CD4-positive, alpha-beta memory T cell (primary cell): ENCODE measurements at regions not wholly inside any gene's neighbourhood (a gene's known extent, or its start where the extent isn't known, plus 50 kb on each side); places are given as distances from the start of the nearest gene placed in this dataset.

Experiments used
- CTCF ChIA-PET: fragments of 350-600 bp; sonication (Branson Sonifier 250); formaldehyde crosslinking; loops from one replicate; lab custom pipeline; 2021; ENCODE audit warnings: inconsistent platforms; ENCODE audit not compliant: partially characterized antibody; lab: Charles Lee
- POLR2A ChIA-PET: fragments of 350-600 bp; sonication (Branson Sonifier 250); formaldehyde crosslinking; loops from one replicate; lab custom pipeline; 2021; ENCODE audit not compliant: partially characterized antibody; lab: Charles Lee
- DNase-seq, 5 donors: peaks; one replicate each; pipeline versions ENCODE4 v3.0.0 to v3.0.0-alpha.2; 2020 to 2022; ENCODE audit warnings: mixed read lengths in 1 of 5
- H3K27ac ChIP-seq: one replicate; pipeline ENCODE4 v1.7.0; 2013; ENCODE audit warnings: low read depth, low read length
- H3K27me3 ChIP-seq: 2 replicates; pipeline ENCODE4 v1.7.0; 2013; ENCODE audit warnings: mild to moderate bottlenecking, low read length, moderate library complexity; ENCODE audit not compliant: insufficient read depth
- H3K36me3 ChIP-seq: 2 replicates; pipeline ENCODE4 v1.7.0; 2013; ENCODE audit warnings: mild to moderate bottlenecking, low read length, moderate library complexity; ENCODE audit not compliant: insufficient read depth
- H3K4me1 ChIP-seq: 2 replicates; pipeline ENCODE4 v1.7.0; 2013; ENCODE audit warnings: mild to moderate bottlenecking, low read length, moderate library complexity; ENCODE audit not compliant: insufficient read depth
- H3K4me3 ChIP-seq, 2 donors: one replicate each; pipeline ENCODE4 v1.7.0; 2013; ENCODE audit warnings: low read length in 2 of 2, mild to moderate bottlenecking in 1 of 2
- H3K9me3 ChIP-seq, 2 donors: one replicate each; pipeline ENCODE4 v1.7.0; 2013; ENCODE audit warnings: low read length in 2 of 2, control low read depth in 1 of 2; ENCODE audit not compliant: control insufficient read depth in 1 of 2
- H3K27ac Mint-ChIP-seq, 7 donors: one replicate each; pipeline ENCODE4 v1.8.0; 2020 to 2021; ENCODE audit warnings: mixed read lengths in 7 of 7, mild to moderate bottlenecking in 6 of 7, inconsistent platforms in 3 of 7, moderate library complexity in 3 of 7
- H3K27me3 Mint-ChIP-seq, 2 donors: one replicate each; pipeline ENCODE4 v1.8.0; 2020 to 2021; ENCODE audit warnings: mixed read lengths in 2 of 2
- H3K36me3 Mint-ChIP-seq, 2 donors: one replicate each; pipeline ENCODE4 v1.8.0; 2020 to 2021; ENCODE audit warnings: mixed read lengths in 2 of 2, inconsistent platforms in 1 of 2, mild to moderate bottlenecking in 1 of 2
- H3K4me1 Mint-ChIP-seq, 4 donors: one replicate each; pipeline ENCODE4 v1.8.0; 2020 to 2021; ENCODE audit warnings: mixed read lengths in 4 of 4, mild to moderate bottlenecking in 1 of 4
- H3K4me3 Mint-ChIP-seq, 8 donors: one replicate each; pipeline ENCODE4 v1.8.0; 2020 to 2021; ENCODE audit warnings: mixed read lengths in 8 of 8, mild to moderate bottlenecking in 7 of 8, moderate library complexity in 6 of 8, inconsistent platforms in 3 of 8
- H3K9me3 Mint-ChIP-seq, 8 donors: one replicate each; pipeline ENCODE4 v1.8.0; 2020 to 2021; ENCODE audit warnings: mixed read lengths in 8 of 8, mild to moderate bottlenecking in 5 of 8, inconsistent platforms in 3 of 8, moderate library complexity in 1 of 8
- intact Hi-C: fragments of 100-400 bp; cut with micrococcal nuclease; formaldehyde crosslinking; loops from one replicate; pipeline ENCODE4 v1.15.1; 2023

DNA sequence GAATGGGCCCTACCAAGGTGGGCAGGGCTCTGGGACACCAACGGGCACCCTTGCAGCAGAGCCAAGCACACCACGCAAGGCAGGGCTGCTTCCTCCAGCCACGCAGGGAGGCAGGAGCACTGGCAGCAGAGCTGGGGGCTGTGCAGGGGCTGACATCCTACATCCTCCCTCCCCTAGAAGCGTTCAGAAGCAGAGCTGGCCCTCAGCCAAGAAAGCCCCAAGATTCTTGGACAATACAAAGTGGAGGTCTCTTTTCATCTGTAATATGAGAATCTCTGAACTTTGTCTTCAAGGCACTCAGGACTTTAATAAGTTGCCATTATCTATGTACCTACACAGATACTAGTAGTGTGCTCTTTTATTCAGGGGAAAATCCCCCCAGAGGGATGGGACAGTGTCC is 128.1 kb upstream of the AGAP1 start:
- no peaks in the 10 kb centered on the region for H3K4me1 ChIP-seq
- no peaks in the 10 kb centered on the region for H3K36me3 ChIP-seq
- Mint-ChIP-seq H3K27me3 (peaks cover 3 to 16% of the 10 kb centered on the region in 2 donors), H3K36me3 (no peaks in the 10 kb centered on the region), H3K4me3 (no peak overlapping the region), H3K9me3 (no peaks in the 10 kb centered on the region), H3K27ac (no peak overlapping the region), H3K4me1 (peaks cover 0 to 2% (median 0%) of the 10 kb centered on the region in 4 donors)
- H3K27ac ChIP-seq, result no peak overlapping the region
- intact Hi-C loops, result no loop called here
- no peaks in the 10 kb centered on the region for H3K9me3 ChIP-seq
- H3K27me3 ChIP-seq, result no peaks in the 10 kb centered on the region
- DNase-seq, result no peak
- ChIA-PET CTCF (no interaction called here), POLR2A (no interaction called here)
- no peak overlapping the region for H3K4me3 ChIP-seq

DNA sequence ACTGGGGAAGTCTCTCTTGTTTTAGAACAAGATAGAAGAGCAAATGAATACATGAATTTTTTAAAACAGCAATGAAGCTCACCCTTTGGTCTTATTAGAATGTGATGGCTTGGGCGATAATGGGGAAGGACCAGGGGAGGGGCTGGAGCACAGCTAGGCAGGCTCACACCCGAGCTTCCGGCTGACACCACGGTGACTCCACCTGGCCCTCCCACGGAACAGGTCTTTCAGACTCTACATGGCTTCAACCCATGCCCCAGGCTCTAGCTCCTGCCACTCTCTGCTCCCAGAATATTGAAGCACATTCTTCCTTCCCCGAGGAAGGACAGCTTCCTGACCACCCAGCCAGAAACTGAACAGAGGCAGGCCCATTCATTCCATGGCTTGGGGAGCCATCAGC is 127.5 kb upstream of the AGAP1 start:
- H3K36me3 Mint-ChIP-seq, result no peaks in the 10 kb centered on the region
- CTCF ChIA-PET, result no interaction called here
- POLR2A ChIA-PET, result no interaction called here
- H3K27me3 Mint-ChIP-seq, result peaks cover 3 to 16% of the 10 kb centered on the region in 2 donors
- H3K27ac Mint-ChIP-seq, result no peak overlapping the region
- Histone ChIP-seq H3K27me3 (no peaks in the 10 kb centered on the region), H3K9me3 (no peaks in the 10 kb centered on the region), H3K27ac (no peak overlapping the region), H3K36me3 (no peaks in the 10 kb centered on the region), H3K4me1 (no peaks in the 10 kb centered on the region), H3K4me3 (no peak overlapping the region)
- no peak for DNase-seq
- no peaks in the 10 kb centered on the region for H3K9me3 Mint-ChIP-seq
- no peak overlapping the region for H3K4me3 Mint-ChIP-seq
- intact Hi-C loops, result no loop called here
- peaks cover 0 to 2% (median 0%) of the 10 kb centered on the region in 4 donors for H3K4me1 Mint-ChIP-seq

DNA sequence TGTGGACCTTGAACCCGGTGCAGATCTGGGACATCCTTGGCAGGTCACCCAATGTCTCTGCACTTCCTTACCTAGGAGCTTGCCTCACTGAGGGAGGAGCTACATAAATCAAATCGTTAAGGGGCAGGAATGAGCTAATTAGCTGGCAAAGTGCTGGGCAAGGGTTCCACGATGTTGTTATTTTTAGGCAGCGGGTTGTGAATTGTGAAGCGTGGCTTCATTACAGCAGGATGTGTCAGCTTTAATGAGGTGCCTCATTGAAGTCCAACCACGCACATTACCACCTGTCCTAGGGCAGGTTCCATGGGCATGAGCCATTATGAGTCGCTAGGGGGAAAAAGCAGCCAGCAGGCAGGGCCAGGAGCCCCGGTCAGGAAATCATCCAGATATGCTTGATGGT is 127.0 kb upstream of the AGAP1 start:
- ChIA-PET POLR2A (no interaction called here), CTCF (no interaction called here)
- no peaks in the 10 kb centered on the region for H3K9me3 Mint-ChIP-seq
- Histone ChIP-seq H3K27me3 (no peaks in the 10 kb centered on the region), H3K9me3 (no peaks in the 10 kb centered on the region), H3K4me3 (no peak overlapping the region), H3K27ac (no peak overlapping the region), H3K4me1 (no peaks in the 10 kb centered on the region), H3K36me3 (no peaks in the 10 kb centered on the region)
- H3K4me1 Mint-ChIP-seq, result peaks cover 0 to 2% (median 0%) of the 10 kb centered on the region in 4 donors
- no peak overlapping the region for H3K27ac Mint-ChIP-seq
- intact Hi-C loops, result no loop called here
- DNase-seq, result no peak
- H3K27me3 Mint-ChIP-seq, result peaks cover 3 to 15% of the 10 kb centered on the region in 2 donors
- H3K36me3 Mint-ChIP-seq, result no peaks in the 10 kb centered on the region
- H3K4me3 Mint-ChIP-seq, result no peak overlapping the region

DNA sequence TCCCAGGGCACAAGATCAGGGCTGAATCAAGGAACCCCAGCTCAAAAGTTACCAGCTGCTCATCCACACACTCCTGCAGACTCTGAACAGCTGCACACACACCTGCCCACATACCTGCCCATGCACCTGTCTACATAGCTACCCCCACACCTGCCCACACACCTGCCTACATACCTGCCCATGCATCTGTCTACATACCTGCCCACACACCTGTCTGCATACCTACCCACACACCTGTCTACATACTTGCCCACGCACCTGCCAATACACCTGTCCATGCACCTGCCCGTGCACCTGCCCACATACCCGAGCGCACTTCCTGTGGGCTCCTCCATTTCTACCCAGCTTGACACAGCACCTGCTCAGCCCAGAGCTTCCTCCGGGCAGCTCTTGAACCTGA is 122.8 kb upstream of the AGAP1 start:
- H3K4me3 ChIP-seq, result no peak overlapping the region
- H3K4me3 Mint-ChIP-seq, result no peak overlapping the region
- POLR2A ChIA-PET, result no interaction called here
- no peaks in the 10 kb centered on the region for H3K27me3 ChIP-seq
- H3K27ac Mint-ChIP-seq, result peak overlapping the region in 1 of 7 donors; percentile 20
- H3K27me3 Mint-ChIP-seq, result peaks cover 3 to 10% of the 10 kb centered on the region in 2 donors
- DNase-seq, result no peak
- H3K4me1 Mint-ChIP-seq, result peaks cover 0 to 2% (median 0%) of the 10 kb centered on the region in 4 donors
- intact Hi-C loops, result no loop called here
- H3K36me3 ChIP-seq, result no peaks in the 10 kb centered on the region
- no peaks in the 10 kb centered on the region for H3K9me3 ChIP-seq
- CTCF ChIA-PET, result no interaction called here
- no peaks in the 10 kb centered on the region for H3K4me1 ChIP-seq
- no peak overlapping the region for H3K27ac ChIP-seq
- H3K36me3 Mint-ChIP-seq, result no peaks in the 10 kb centered on the region
- no peaks in the 10 kb centered on the region for H3K9me3 Mint-ChIP-seq

DNA sequence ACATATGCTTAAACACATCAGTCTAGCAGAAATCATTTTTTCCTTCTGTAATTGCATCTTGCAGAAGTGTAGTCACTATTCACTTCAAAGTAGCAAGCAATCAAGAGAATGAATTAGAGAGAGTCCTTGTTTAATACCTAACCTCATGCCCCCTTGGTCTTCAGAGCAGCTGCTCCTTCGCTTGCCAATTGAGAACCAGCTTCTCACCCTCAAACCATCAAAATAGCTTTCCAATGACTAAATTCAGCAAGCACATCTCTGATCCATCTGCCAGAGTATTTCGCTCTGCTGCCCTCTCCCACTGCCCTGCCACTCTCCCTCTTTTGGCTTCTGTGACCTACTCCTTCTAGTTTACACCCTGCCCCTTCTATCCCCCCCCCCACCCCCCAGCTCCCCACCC is 120.7 kb upstream of the AGAP1 start:
- peaks cover 0 to 2% (median 0%) of the 10 kb centered on the region in 4 donors for H3K4me1 Mint-ChIP-seq
- CTCF ChIA-PET, result no interaction called here
- H3K27ac Mint-ChIP-seq, result no peak overlapping the region
- no peaks in the 10 kb centered on the region for H3K9me3 Mint-ChIP-seq
- no peaks in the 10 kb centered on the region for H3K36me3 Mint-ChIP-seq
- peaks cover 2 to 8% of the 10 kb centered on the region in 2 donors for H3K27me3 Mint-ChIP-seq
- H3K9me3 ChIP-seq, result no peaks in the 10 kb centered on the region
- no peak overlapping the region for H3K4me3 Mint-ChIP-seq
- DNase-seq, result no peak
- intact Hi-C loops, result no loop called here
- H3K4me3 ChIP-seq, result no peak overlapping the region
- no peaks in the 10 kb centered on the region for H3K27me3 ChIP-seq
- no peaks in the 10 kb centered on the region for H3K36me3 ChIP-seq
- no peaks in the 10 kb centered on the region for H3K4me1 ChIP-seq
- H3K27ac ChIP-seq, result no peak overlapping the region
- POLR2A ChIA-PET, result no interaction called here

DNA sequence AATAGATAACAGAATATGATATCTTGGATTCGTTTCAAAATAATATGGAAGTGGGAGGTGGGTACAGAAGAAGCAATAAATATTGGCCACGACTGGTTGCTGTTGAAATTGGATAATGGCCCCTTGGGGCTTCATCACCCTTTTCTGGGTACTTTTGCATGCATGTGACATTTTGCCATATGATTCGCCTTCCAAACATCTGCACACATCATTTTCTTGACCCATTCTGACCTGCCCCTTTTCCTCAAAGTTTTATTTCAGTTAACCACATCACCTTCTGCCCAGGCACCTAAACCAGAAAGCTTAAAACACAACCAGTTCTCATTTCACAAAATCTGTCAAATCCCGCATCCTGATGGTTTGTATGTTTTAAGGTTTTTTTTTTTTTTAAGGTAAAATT is 116.7 kb upstream of the AGAP1 start:
- Mint-ChIP-seq H3K4me3 (no peak overlapping the region), H3K4me1 (peaks cover 0 to 2% (median 0%) of the 10 kb centered on the region in 4 donors), H3K36me3 (no peaks in the 10 kb centered on the region), H3K27ac (no peak overlapping the region), H3K9me3 (peaks cover 0 to 1% (median 0%) of the 10 kb centered on the region in 8 donors), H3K27me3 (peaks cover 5 to 12% of the 10 kb centered on the region in 2 donors)
- H3K9me3 ChIP-seq, result no peaks in the 10 kb centered on the region
- POLR2A ChIA-PET, result no interaction called here
- no peak for DNase-seq
- no peaks in the 10 kb centered on the region for H3K4me1 ChIP-seq
- H3K27ac ChIP-seq, result no peak overlapping the region
- H3K4me3 ChIP-seq, result no peak overlapping the region
- CTCF ChIA-PET, result no interaction called here
- intact Hi-C loops, result no loop called here
- no peaks in the 10 kb centered on the region for H3K27me3 ChIP-seq
- no peaks in the 10 kb centered on the region for H3K36me3 ChIP-seq

DNA sequence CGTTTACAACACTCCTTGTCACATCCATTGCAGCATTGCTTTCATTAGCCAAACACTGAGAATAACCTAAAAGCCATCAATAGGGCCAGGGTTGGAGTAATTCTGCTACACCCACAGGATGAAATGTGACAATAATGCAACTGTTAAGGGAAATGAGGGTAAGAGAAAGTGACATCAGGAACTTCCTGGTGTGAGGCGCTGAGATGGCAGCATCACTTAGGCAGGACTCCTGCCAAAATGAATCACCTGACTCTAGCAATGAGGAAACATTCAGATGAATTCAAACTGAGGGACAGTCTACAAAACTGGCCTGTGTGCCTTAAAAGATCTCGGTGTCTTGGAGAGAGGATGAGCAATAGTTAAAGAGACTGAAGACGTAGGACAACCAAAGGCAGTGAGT is 115.6 kb upstream of the AGAP1 start:
- POLR2A ChIA-PET, result no interaction called here
- H3K36me3 ChIP-seq, result no peaks in the 10 kb centered on the region
- no peak for DNase-seq
- Mint-ChIP-seq H3K4me3 (no peak overlapping the region), H3K27ac (no peak overlapping the region), H3K9me3 (peaks cover 0 to 1% (median 0%) of the 10 kb centered on the region in 8 donors), H3K36me3 (no peaks in the 10 kb centered on the region), H3K27me3 (peaks cover 5 to 15% of the 10 kb centered on the region in 2 donors), H3K4me1 (peaks cover 0 to 2% (median 0%) of the 10 kb centered on the region in 4 donors)
- CTCF ChIA-PET, result no interaction called here
- no peak overlapping the region for H3K27ac ChIP-seq
- no peaks in the 10 kb centered on the region for H3K27me3 ChIP-seq
- no peaks in the 10 kb centered on the region for H3K4me1 ChIP-seq
- intact Hi-C loops, result no loop called here
- no peak overlapping the region for H3K4me3 ChIP-seq
- H3K9me3 ChIP-seq, result no peaks in the 10 kb centered on the region

DNA sequence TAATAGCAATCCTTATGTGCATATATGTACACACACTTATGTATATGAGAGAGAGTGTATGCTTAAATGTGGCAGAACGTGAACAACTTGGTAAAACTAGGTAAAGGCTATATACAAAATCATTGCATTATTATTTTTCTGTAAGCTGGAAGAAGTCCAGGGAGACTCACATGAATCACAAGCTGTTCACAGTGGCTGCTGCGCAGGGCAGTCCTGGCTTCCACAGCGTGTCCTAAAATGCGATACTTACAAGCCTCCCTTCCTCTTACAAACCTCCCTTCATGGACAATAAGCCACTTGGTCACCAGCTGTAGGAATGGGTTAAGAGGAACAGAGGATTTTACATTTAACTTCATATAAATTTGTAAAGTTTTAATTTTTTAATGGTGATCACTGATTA is 114.9 kb upstream of the AGAP1 start:
- ChIA-PET CTCF (no interaction called here), POLR2A (no interaction called here)
- H3K36me3 ChIP-seq, result no peaks in the 10 kb centered on the region
- Mint-ChIP-seq H3K9me3 (peaks cover 0 to 1% (median 0%) of the 10 kb centered on the region in 8 donors), H3K4me1 (peaks cover 0 to 2% (median 0%) of the 10 kb centered on the region in 4 donors), H3K36me3 (no peaks in the 10 kb centered on the region), H3K27ac (no peak overlapping the region), H3K27me3 (peaks cover 5 to 13% of the 10 kb centered on the region in 2 donors), H3K4me3 (no peak overlapping the region)
- intact Hi-C loops, result no loop called here
- H3K4me3 ChIP-seq, result no peak overlapping the region
- no peak for DNase-seq
- no peak overlapping the region for H3K27ac ChIP-seq
- H3K27me3 ChIP-seq, result no peaks in the 10 kb centered on the region
- no peaks in the 10 kb centered on the region for H3K9me3 ChIP-seq
- no peaks in the 10 kb centered on the region for H3K4me1 ChIP-seq
